Liver (tissue), 8 donors: ENCODE measurements at regions not wholly inside any gene's neighbourhood (a gene's known extent, or its start where the extent isn't known, plus 50 kb on each side); places are given as distances from the start of the nearest gene placed in this dataset.

Experiments used
- DNase-seq: peaks from one replicate; pipeline ENCODE4 v3.0.0-alpha.2; 2017; ENCODE audit warnings: low spot score
- H3K27ac ChIP-seq, 2 donors: one replicate each; pipeline ENCODE4 v1.7.0; 2013; ENCODE audit warnings: inconsistent platforms in 2 of 2, low read length in 2 of 2, control low read depth in 1 of 2, low read depth in 1 of 2, mild to moderate bottlenecking in 1 of 2
- H3K27me3 ChIP-seq, 4 donors: one replicate each; pipeline versions ENCODE4 v1.6.1 to v1.7.0; 2013; ENCODE audit warnings: low read length in 3 of 4, inconsistent platforms in 1 of 4, mild to moderate bottlenecking in 1 of 4, moderate library complexity in 1 of 4; ENCODE audit not compliant: control insufficient read depth in 4 of 4, insufficient read depth in 4 of 4
- H3K36me3 ChIP-seq, 4 donors: one replicate each; pipeline versions ENCODE4 v1.6.1 to v1.7.0; 2013; ENCODE audit warnings: low read length in 3 of 4, mild to moderate bottlenecking in 3 of 4, low read depth in 1 of 4, moderate library complexity in 1 of 4; ENCODE audit not compliant: control insufficient read depth in 4 of 4, insufficient read depth in 3 of 4
- H3K4me1 ChIP-seq, 4 donors: one replicate each; pipeline versions ENCODE4 v1.6.1 to v1.7.0; 2013; ENCODE audit warnings: low read length in 3 of 4, mild to moderate bottlenecking in 3 of 4, moderate library complexity in 1 of 4; ENCODE audit not compliant: control insufficient read depth in 4 of 4, insufficient read depth in 4 of 4
- H3K4me3 ChIP-seq, 3 donors: one replicate each; pipeline versions ENCODE4 v1.6.1 to v1.7.0; 2013; ENCODE audit warnings: low read length in 3 of 3, control low read depth in 1 of 3, low read depth in 1 of 3, mild to moderate bottlenecking in 1 of 3
- H3K9ac ChIP-seq, 2 donors: one replicate each; pipeline ENCODE4 v1.7.0; 2013; ENCODE audit warnings: low read length in 2 of 2, mild to moderate bottlenecking in 2 of 2, moderate library complexity in 2 of 2, control low read depth in 1 of 2, low read depth in 1 of 2
- H3K9me3 ChIP-seq, 4 donors: one replicate each; pipeline versions ENCODE4 v1.6.1 to v1.7.0; 2013; ENCODE audit warnings: low read length in 3 of 4; ENCODE audit not compliant: control insufficient read depth in 4 of 4
- ATF3 ChIP-seq: IDR thresholded peaks from 2 replicates; pipeline ENCODE4 v1.6.1; 2016; ENCODE audit warnings: antibody characterized with exemption
- CTCF ChIP-seq: fragments of 150-350 bp; IDR thresholded peaks from 2 replicates; pipeline ENCODE4 v1.5.1; 2017; ENCODE audit warnings: improper control_type of control experiment, low read depth, low read length; ENCODE audit not compliant: missing input control
- EGR1 ChIP-seq, 2 donors: IDR thresholded peaks; 2 replicates each; pipeline ENCODE4 v1.6.1; 2016 to 2018; ENCODE audit warnings: antibody characterized with exemption in 2 of 2, low read depth in 2 of 2
- FOXA1 ChIP-seq: IDR thresholded peaks from 2 replicates; pipeline ENCODE4 v1.6.1; 2016; ENCODE audit warnings: antibody characterized with exemption
- FOXA2 ChIP-seq: IDR thresholded peaks from 2 replicates; pipeline ENCODE4 v1.6.1; 2016; ENCODE audit warnings: antibody characterized with exemption
- GABPA ChIP-seq, 2 donors: IDR thresholded peaks in 1 of 2; conservative IDR thresholded peaks in 1 of 2; 2 replicates each; pipeline ENCODE4 v1.6.1; 2016; ENCODE audit warnings: antibody characterized with exemption in 2 of 2, mild to moderate bottlenecking in 1 of 2, moderate library complexity in 1 of 2
- HNF4A ChIP-seq, 2 donors: conservative IDR thresholded peaks; 2 replicates each; pipeline ENCODE4 v1.6.1; 2016; ENCODE audit warnings: antibody characterized with exemption in 2 of 2, mild to moderate bottlenecking in 2 of 2
- HNF4G ChIP-seq: IDR thresholded peaks from 2 replicates; pipeline ENCODE4 v1.6.1; 2016; ENCODE audit warnings: antibody characterized with exemption
- JUND ChIP-seq, 2 donors: IDR thresholded peaks; 2 replicates each; pipeline ENCODE4 v1.6.1; 2016; ENCODE audit warnings: antibody characterized with exemption in 2 of 2
- NR2F2 ChIP-seq: IDR thresholded peaks from 2 replicates; pipeline ENCODE4 v1.6.1; 2016; ENCODE audit warnings: antibody characterized with exemption
- YY1 ChIP-seq: IDR thresholded peaks from 2 replicates; pipeline ENCODE4 v1.6.1; 2016; ENCODE audit warnings: antibody characterized with exemption, mild to moderate bottlenecking
- WGBS: extraction: QIAGEN DNeasy Blood & Tissue Kit; methylation state at CpG from one replicate; pipeline ENCODE4 v1.1.7; 2013; 5-methylcytosine and 5-hydroxymethylcytosine counted together
- TF ChIP-seq, protein P1 (sequence below): IDR thresholded peaks from 2 replicates; pipeline ENCODE4 v1.6.1; 2016; ENCODE audit warnings: antibody characterized with exemption, mild to moderate bottlenecking
- donor health status: healthy.
- donor health status: healthy.
- donor health status: healthy.
- donor health status: healthy.
- donor health status: healthy.

DNA sequence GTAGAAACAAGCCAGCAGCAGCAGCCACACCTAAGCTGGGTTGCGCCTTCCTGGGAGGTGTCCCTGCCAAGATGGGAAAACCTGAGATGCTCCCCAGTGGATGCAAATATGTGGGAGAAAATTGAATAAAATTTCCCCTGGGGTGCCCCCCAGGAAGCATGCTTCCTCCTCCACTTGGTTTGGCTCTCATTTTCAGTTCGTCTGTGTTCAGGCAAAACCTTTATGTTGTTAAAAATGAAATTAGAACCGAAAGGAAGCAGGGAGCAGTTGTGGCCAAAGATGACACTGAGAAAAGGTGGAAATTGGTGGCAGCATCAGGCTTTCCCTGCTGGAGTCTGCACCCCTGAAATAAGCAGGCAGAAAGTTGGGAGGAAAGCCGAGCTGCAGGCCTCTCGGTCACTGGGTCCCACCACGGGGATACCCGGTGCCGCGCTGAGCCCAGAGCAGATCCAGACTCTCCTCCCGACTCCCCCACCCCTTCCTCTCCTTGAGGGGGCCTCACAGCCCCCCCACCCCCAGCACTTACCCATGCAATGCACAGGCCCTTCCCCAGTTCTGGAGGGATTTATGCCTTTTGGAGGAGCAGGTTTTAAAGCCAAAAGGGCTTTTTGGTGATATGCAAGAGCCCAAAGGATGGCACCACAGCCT, 267.7 kb upstream of the SPRED2 start:
- H3K27ac ChIP-seq: no peak overlapping the region
- WGBS: 86% methylated on average over 10 of the region's 10 CpGs
- DNase-seq: no peak
- no peak overlapping the region for H3K9ac ChIP-seq
- TF ChIP-seq YY1 (no peak), NR2F2 (no peak), ATF3 (no peak)
- TF ChIP-seq, protein P1, sequence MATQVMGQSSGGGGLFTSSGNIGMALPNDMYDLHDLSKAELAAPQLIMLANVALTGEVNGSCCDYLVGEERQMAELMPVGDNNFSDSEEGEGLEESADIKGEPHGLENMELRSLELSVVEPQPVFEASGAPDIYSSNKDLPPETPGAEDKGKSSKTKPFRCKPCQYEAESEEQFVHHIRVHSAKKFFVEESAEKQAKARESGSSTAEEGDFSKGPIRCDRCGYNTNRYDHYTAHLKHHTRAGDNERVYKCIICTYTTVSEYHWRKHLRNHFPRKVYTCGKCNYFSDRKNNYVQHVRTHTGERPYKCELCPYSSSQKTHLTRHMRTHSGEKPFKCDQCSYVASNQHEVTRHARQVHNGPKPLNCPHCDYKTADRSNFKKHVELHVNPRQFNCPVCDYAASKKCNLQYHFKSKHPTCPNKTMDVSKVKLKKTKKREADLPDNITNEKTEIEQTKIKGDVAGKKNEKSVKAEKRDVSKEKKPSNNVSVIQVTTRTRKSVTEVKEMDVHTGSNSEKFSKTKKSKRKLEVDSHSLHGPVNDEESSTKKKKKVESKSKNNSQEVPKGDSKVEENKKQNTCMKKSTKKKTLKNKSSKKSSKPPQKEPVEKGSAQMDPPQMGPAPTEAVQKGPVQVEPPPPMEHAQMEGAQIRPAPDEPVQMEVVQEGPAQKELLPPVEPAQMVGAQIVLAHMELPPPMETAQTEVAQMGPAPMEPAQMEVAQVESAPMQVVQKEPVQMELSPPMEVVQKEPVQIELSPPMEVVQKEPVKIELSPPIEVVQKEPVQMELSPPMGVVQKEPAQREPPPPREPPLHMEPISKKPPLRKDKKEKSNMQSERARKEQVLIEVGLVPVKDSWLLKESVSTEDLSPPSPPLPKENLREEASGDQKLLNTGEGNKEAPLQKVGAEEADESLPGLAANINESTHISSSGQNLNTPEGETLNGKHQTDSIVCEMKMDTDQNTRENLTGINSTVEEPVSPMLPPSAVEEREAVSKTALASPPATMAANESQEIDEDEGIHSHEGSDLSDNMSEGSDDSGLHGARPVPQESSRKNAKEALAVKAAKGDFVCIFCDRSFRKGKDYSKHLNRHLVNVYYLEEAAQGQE: no peak
- H3K27me3 ChIP-seq: no peaks in the 10 kb centered on the region
- H3K36me3 ChIP-seq: no peaks in the 10 kb centered on the region
- H3K4me1 ChIP-seq: no peaks in the 10 kb centered on the region
- no peaks in the 10 kb centered on the region for H3K9me3 ChIP-seq
- H3K4me3 ChIP-seq: no peak overlapping the region

GRCh38 chr2:65691816-65692215, 259.4 kb upstream of the SPRED2 start:
- no peak overlapping the region for H3K9ac ChIP-seq
- H3K27ac ChIP-seq: no peak overlapping the region
- H3K36me3 ChIP-seq: no peaks in the 10 kb centered on the region
- no peak for DNase-seq
- no peaks in the 10 kb centered on the region for H3K9me3 ChIP-seq
- no peak for TF ChIP-seq JUND (IDR thresholded peaks at IDR 0.05)
- TF ChIP-seq, protein P1: no peak
- no peak for TF ChIP-seq HNF4A (conservative IDR thresholded peaks at IDR 0.05)
- no peak for TF ChIP-seq FOXA2
- no peak for TF ChIP-seq CTCF
- no peak for TF ChIP-seq FOXA1
- TF ChIP-seq NR2F2: no peak
- TF ChIP-seq HNF4G: no peak
- TF ChIP-seq GABPA (IDR thresholded peaks at IDR 0.05 in 1 of 2, conservative IDR thresholded peaks at IDR 0.05 in 1 of 2): no peak
- no peak for TF ChIP-seq EGR1 (IDR thresholded peaks at IDR 0.05; ENCODE audit: low read depth in 2 of 2)
- no peak for TF ChIP-seq YY1
- no peak overlapping the region for H3K4me3 ChIP-seq
- 87% methylated on average over 5 of the region's 5 CpGs for WGBS
- H3K4me1 ChIP-seq: no peaks in the 10 kb centered on the region
- no peaks in the 10 kb centered on the region for H3K27me3 ChIP-seq
